Dendritic cell treated with granulocyte-macrophage colony-stimulating factor and Interleukin-4, amounts not matched to agents 40 ng/mL and 50 ng/mL, for 4 days (primary cell): ENCODE measurements at regions not wholly inside any gene's neighbourhood (a gene's known extent, or its start where the extent isn't known, plus 50 kb on each side); places are given as distances from the start of the nearest gene placed in this dataset.

Experiments
- H3K27ac Mint-ChIP-seq: one replicate; pipeline ENCODE4 v1.8.0; 2022; ENCODE audit warnings: mild to moderate bottlenecking, mixed read lengths
- H3K27me3 Mint-ChIP-seq: one replicate; pipeline ENCODE4 v1.8.0; 2022; ENCODE audit warnings: mild to moderate bottlenecking, mixed read lengths
- H3K36me3 Mint-ChIP-seq: one replicate; pipeline ENCODE4 v1.8.0; 2022; ENCODE audit warnings: low read depth, mixed read lengths
- H3K4me1 Mint-ChIP-seq: one replicate; pipeline ENCODE4 v1.8.0; 2022; ENCODE audit warnings: low read depth, mixed read lengths
- H3K4me3 Mint-ChIP-seq: one replicate; pipeline ENCODE4 v1.8.0; 2022; ENCODE audit warnings: mild to moderate bottlenecking, moderate library complexity, mixed read lengths
- H3K9me3 Mint-ChIP-seq: one replicate; pipeline ENCODE4 v1.8.0; 2022; ENCODE audit warnings: mixed read lengths
- intact Hi-C: fragments of 100-400 bp; cut with micrococcal nuclease; formaldehyde crosslinking; loops from one replicate; pipeline ENCODE4 v1.15.0; 2022

- intact Hi-C loops: no loop called here
- no peaks in the 10 kb centered on the region for H3K36me3 Mint-ChIP-seq
- no peaks in the 10 kb centered on the region for H3K27me3 Mint-ChIP-seq
- no peak overlapping the region for H3K4me3 Mint-ChIP-seq
- H3K9me3 Mint-ChIP-seq: no peaks in the 10 kb centered on the region
- H3K27ac Mint-ChIP-seq: no peak overlapping the region
- H3K4me1 Mint-ChIP-seq: no peaks in the 10 kb centered on the region
Measured at GRCh38 chr20:60326821-60327220, 368.6 kb downstream of the CDH26 start.

GRCh38 chr20:60327971-60328660 lies 369.9 kb downstream of the CDH26 start:
- H3K4me1 Mint-ChIP-seq: no peaks in the 10 kb centered on the region
- no peak overlapping the region for H3K27ac Mint-ChIP-seq
- no peaks in the 10 kb centered on the region for H3K27me3 Mint-ChIP-seq
- no peak overlapping the region for H3K4me3 Mint-ChIP-seq
- intact Hi-C loops: no loop called here
- no peaks in the 10 kb centered on the region for H3K36me3 Mint-ChIP-seq
- H3K9me3 Mint-ChIP-seq: no peaks in the 10 kb centered on the region

GRCh38 chr20:60330461-60330860 lies 372.2 kb downstream of the CDH26 start:
- intact Hi-C loops: no loop called here
- H3K27ac Mint-ChIP-seq: no peak overlapping the region
- no peaks in the 10 kb centered on the region for H3K4me1 Mint-ChIP-seq
- H3K9me3 Mint-ChIP-seq: no peaks in the 10 kb centered on the region
- H3K4me3 Mint-ChIP-seq: no peak overlapping the region
- no peaks in the 10 kb centered on the region for H3K36me3 Mint-ChIP-seq
- no peaks in the 10 kb centered on the region for H3K27me3 Mint-ChIP-seq

GRCh38 chr20:60331688-60332300 lies 373.6 kb downstream of the CDH26 start:
- no peaks in the 10 kb centered on the region for H3K36me3 Mint-ChIP-seq
- no peak overlapping the region for H3K4me3 Mint-ChIP-seq
- no peaks in the 10 kb centered on the region for H3K4me1 Mint-ChIP-seq
- intact Hi-C loops: no loop called here
- no peaks in the 10 kb centered on the region for H3K9me3 Mint-ChIP-seq
- H3K27ac Mint-ChIP-seq: no peak overlapping the region
- no peaks in the 10 kb centered on the region for H3K27me3 Mint-ChIP-seq

- Mint-ChIP-seq H3K4me3 (no peak overlapping the region), H3K36me3 (no peaks in the 10 kb centered on the region)
- intact Hi-C loops: no loop called here
Measured at GRCh38 chr20:60332523-60332922, 374.3 kb downstream of the CDH26 start.

GRCh38 chr20:60334911-60335310 lies 376.7 kb downstream of the CDH26 start:
- Mint-ChIP-seq H3K27ac (no peak overlapping the region), H3K27me3 (no peaks in the 10 kb centered on the region), H3K36me3 (no peaks in the 10 kb centered on the region), H3K9me3 (no peaks in the 10 kb centered on the region), H3K4me1 (no peaks in the 10 kb centered on the region), H3K4me3 (no peak overlapping the region)
- intact Hi-C loops: no loop called here

More at GRCh38 chr20:60332523-60332922, 374.3 kb downstream of the CDH26 start:
- Mint-ChIP-seq H3K27me3 (no peaks in the 10 kb centered on the region), H3K27ac (no peak overlapping the region), H3K9me3 (no peaks in the 10 kb centered on the region), H3K4me1 (no peaks in the 10 kb centered on the region)

- intact Hi-C loops: no loop called here
- Mint-ChIP-seq H3K4me1 (no peaks in the 10 kb centered on the region), H3K4me3 (no peak overlapping the region), H3K27ac (no peak overlapping the region), H3K9me3 (no peaks in the 10 kb centered on the region), H3K36me3 (no peaks in the 10 kb centered on the region), H3K27me3 (no peaks in the 10 kb centered on the region)
Measured at GRCh38 chr20:60338556-60338955, 380.3 kb downstream of the CDH26 start.

GRCh38 chr20:60339738-60340137 lies 381.5 kb downstream of the CDH26 start:
- intact Hi-C loops: no loop called here
- no peak overlapping the region for H3K4me3 Mint-ChIP-seq
- no peak overlapping the region for H3K27ac Mint-ChIP-seq
- no peaks in the 10 kb centered on the region for H3K27me3 Mint-ChIP-seq
- H3K36me3 Mint-ChIP-seq: no peaks in the 10 kb centered on the region
- no peaks in the 10 kb centered on the region for H3K4me1 Mint-ChIP-seq
- H3K9me3 Mint-ChIP-seq: no peaks in the 10 kb centered on the region

GRCh38 chr20:60340232-60340631 lies 382.0 kb downstream of the CDH26 start:
- no peaks in the 10 kb centered on the region for H3K9me3 Mint-ChIP-seq
- no peaks in the 10 kb centered on the region for H3K27me3 Mint-ChIP-seq
- no peak overlapping the region for H3K27ac Mint-ChIP-seq
- no peaks in the 10 kb centered on the region for H3K4me1 Mint-ChIP-seq
- no peaks in the 10 kb centered on the region for H3K36me3 Mint-ChIP-seq
- intact Hi-C loops: no loop called here
- H3K4me3 Mint-ChIP-seq: no peak overlapping the region

GRCh38 chr20:60341062-60341461 lies 382.8 kb downstream of the CDH26 start:
- Mint-ChIP-seq H3K9me3 (no peaks in the 10 kb centered on the region), H3K36me3 (no peaks in the 10 kb centered on the region), H3K27ac (no peak overlapping the region), H3K27me3 (no peaks in the 10 kb centered on the region), H3K4me3 (no peak overlapping the region), H3K4me1 (no peaks in the 10 kb centered on the region)
- intact Hi-C loops: no loop called here

- Mint-ChIP-seq H3K27ac (no peak overlapping the region), H3K4me3 (no peak overlapping the region), H3K27me3 (no peaks in the 10 kb centered on the region), H3K4me1 (no peaks in the 10 kb centered on the region), H3K9me3 (no peaks in the 10 kb centered on the region), H3K36me3 (no peaks in the 10 kb centered on the region)
- intact Hi-C loops: no loop called here
Measured at GRCh38 chr20:60345106-60345505, 386.9 kb downstream of the CDH26 start.

GRCh38 chr20:60349418-60349817 lies 391.2 kb downstream of the CDH26 start:
- H3K4me3 Mint-ChIP-seq: no peak overlapping the region
- no peak overlapping the region for H3K27ac Mint-ChIP-seq
- no peaks in the 10 kb centered on the region for H3K9me3 Mint-ChIP-seq
- intact Hi-C loops: no loop called here
- H3K27me3 Mint-ChIP-seq: no peaks in the 10 kb centered on the region
- no peaks in the 10 kb centered on the region for H3K4me1 Mint-ChIP-seq
- H3K36me3 Mint-ChIP-seq: no peaks in the 10 kb centered on the region

GRCh38 chr20:60352017-60352416 lies 393.8 kb downstream of the CDH26 start:
- no peaks in the 10 kb centered on the region for H3K4me1 Mint-ChIP-seq
- H3K27me3 Mint-ChIP-seq: no peaks in the 10 kb centered on the region
- H3K36me3 Mint-ChIP-seq: no peaks in the 10 kb centered on the region
- no peak overlapping the region for H3K27ac Mint-ChIP-seq
- no peaks in the 10 kb centered on the region for H3K9me3 Mint-ChIP-seq
- intact Hi-C loops: no loop called here
- no peak overlapping the region for H3K4me3 Mint-ChIP-seq

GRCh38 chr20:60352596-60352995 lies 394.4 kb downstream of the CDH26 start:
- H3K4me1 Mint-ChIP-seq: no peaks in the 10 kb centered on the region
- intact Hi-C loops: no loop called here
- H3K36me3 Mint-ChIP-seq: no peaks in the 10 kb centered on the region
- no peak overlapping the region for H3K27ac Mint-ChIP-seq
- H3K27me3 Mint-ChIP-seq: no peaks in the 10 kb centered on the region
- H3K9me3 Mint-ChIP-seq: no peaks in the 10 kb centered on the region
- no peak overlapping the region for H3K4me3 Mint-ChIP-seq

GRCh38 chr20:60354024-60354580 lies 395.9 kb downstream of the CDH26 start:
- no peak overlapping the region for H3K27ac Mint-ChIP-seq
- no peaks in the 10 kb centered on the region for H3K27me3 Mint-ChIP-seq
- intact Hi-C loops: no loop called here
- no peaks in the 10 kb centered on the region for H3K9me3 Mint-ChIP-seq
- no peaks in the 10 kb centered on the region for H3K4me1 Mint-ChIP-seq
- no peak overlapping the region for H3K4me3 Mint-ChIP-seq
- no peaks in the 10 kb centered on the region for H3K36me3 Mint-ChIP-seq
